ENCODE measurements at regions not wholly inside any gene's neighbourhood (a gene's known extent, or its start where the extent isn't known, plus 50 kb on each side); places are given as distances from the start of the nearest gene placed in this dataset.

DNA sequence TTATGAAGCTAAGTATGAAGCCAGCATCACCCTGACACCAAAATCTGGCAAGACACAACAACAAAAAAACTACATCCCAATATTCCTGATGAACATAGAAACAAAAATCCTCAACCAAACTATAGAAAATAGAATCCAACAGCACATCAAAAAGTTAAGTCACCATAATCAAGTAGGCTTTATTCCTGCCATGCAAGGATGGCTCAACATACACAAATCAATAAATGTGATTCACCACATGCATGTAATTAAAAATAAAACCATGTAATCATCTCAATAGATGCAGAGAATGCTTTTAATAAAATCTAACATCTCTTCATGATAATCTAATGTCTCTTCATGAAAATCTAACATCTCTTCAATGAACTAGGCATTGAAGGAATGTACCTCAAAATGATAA lies 249.4 kb upstream of the GK2 start:
- H3K9me3 ChIP-seq = no peaks in the 10 kb centered on the region
- H3K4me1 ChIP-seq = no peaks in the 10 kb centered on the region
- no peaks in the 10 kb centered on the region for H3K36me3 ChIP-seq
- no peak for DNase-seq
- TF ChIP-seq, protein P1, sequence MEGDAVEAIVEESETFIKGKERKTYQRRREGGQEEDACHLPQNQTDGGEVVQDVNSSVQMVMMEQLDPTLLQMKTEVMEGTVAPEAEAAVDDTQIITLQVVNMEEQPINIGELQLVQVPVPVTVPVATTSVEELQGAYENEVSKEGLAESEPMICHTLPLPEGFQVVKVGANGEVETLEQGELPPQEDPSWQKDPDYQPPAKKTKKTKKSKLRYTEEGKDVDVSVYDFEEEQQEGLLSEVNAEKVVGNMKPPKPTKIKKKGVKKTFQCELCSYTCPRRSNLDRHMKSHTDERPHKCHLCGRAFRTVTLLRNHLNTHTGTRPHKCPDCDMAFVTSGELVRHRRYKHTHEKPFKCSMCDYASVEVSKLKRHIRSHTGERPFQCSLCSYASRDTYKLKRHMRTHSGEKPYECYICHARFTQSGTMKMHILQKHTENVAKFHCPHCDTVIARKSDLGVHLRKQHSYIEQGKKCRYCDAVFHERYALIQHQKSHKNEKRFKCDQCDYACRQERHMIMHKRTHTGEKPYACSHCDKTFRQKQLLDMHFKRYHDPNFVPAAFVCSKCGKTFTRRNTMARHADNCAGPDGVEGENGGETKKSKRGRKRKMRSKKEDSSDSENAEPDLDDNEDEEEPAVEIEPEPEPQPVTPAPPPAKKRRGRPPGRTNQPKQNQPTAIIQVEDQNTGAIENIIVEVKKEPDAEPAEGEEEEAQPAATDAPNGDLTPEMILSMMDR (IDR thresholded peaks at IDR 0.05; ENCODE audit: low read depth, low read length) = no peak
- H3K27me3 ChIP-seq = no peaks in the 10 kb centered on the region
- no peak overlapping the region for H3K4me3 ChIP-seq (ENCODE audit: low read depth, low read length)

DNA sequence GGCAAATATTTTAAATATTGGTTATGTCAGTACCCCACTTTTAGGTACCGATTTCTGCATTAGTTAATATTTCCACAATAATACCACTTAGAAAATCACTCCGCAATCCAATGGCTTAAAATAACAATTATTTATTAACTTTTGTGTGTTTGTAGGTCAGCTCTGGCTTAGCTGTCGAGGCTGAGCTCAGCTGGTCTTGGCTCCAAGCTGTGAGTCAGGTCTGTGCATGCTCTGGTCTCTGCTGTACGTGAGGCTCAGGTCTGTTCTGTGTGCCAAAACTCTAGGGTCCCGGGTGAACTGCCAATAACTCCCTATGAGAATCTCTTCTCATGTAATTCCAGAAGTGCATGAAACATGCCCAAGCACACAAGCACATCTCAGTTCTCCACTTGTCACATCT lies 245.8 kb upstream of the GK2 start:
- DNase-seq = no peak
- H3K36me3 ChIP-seq = no peaks in the 10 kb centered on the region
- no peaks in the 10 kb centered on the region for H3K27me3 ChIP-seq
- H3K9me3 ChIP-seq = no peaks in the 10 kb centered on the region
- no peaks in the 10 kb centered on the region for H3K4me1 ChIP-seq
- H3K4me3 ChIP-seq (ENCODE audit: low read depth, low read length) = no peak overlapping the region
- TF ChIP-seq, protein P1 (IDR thresholded peaks at IDR 0.05; ENCODE audit: low read depth, low read length) = no peak

DNA sequence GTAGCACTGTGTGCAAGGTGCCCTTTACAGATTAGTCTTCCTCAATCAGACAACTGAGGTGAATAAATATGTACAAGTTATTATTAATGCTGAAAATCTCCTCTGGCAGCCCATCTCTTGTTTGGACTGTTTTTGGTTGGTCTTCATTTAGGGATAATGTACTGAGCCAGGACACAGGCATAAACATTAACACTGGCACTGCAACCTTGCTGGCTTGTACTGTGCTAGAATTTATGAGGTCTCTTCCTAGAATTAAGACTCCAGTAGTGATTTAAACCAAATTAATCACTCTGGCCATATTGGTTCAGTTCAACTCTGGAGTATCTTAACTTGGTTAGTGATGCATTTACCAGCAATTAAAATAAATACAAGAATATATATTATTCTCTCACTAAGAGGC lies 244.7 kb upstream of the GK2 start:
- Histone ChIP-seq H3K4me1 (no peaks in the 10 kb centered on the region), H3K36me3 (no peaks in the 10 kb centered on the region), H3K27me3 (no peaks in the 10 kb centered on the region), H3K4me3 (ENCODE audit: low read depth, low read length) (no peak overlapping the region), H3K9me3 (no peaks in the 10 kb centered on the region)
- TF ChIP-seq, protein P1 (IDR thresholded peaks at IDR 0.05; ENCODE audit: low read depth, low read length) = no peak
- DNase-seq = no peak

DNA sequence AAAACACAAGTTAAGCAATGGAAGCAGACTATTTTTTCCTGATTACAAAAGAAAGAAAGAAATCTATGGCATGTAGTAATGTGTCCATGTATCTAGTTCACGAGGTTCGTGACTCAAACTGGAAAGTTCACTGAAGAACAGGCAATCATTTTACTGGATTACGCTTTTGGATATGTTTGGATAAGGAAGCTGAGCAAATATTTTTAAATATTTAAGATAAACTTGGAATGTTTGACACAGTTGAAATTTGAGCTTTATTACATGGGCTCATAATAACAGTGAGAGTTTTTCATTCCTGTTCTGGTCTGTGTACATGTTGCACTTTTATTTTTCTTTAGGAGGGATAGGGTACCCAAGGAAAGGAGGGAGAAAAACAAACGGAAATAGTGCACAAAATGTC lies 244.2 kb upstream of the GK2 start:
- TF ChIP-seq, protein P1 (IDR thresholded peaks at IDR 0.05; ENCODE audit: low read depth, low read length) = no peak
- Histone ChIP-seq H3K36me3 (no peaks in the 10 kb centered on the region), H3K4me3 (ENCODE audit: low read depth, low read length) (no peak overlapping the region), H3K4me1 (no peaks in the 10 kb centered on the region), H3K9me3 (no peaks in the 10 kb centered on the region), H3K27me3 (no peaks in the 10 kb centered on the region)
- no peak for DNase-seq

DNA sequence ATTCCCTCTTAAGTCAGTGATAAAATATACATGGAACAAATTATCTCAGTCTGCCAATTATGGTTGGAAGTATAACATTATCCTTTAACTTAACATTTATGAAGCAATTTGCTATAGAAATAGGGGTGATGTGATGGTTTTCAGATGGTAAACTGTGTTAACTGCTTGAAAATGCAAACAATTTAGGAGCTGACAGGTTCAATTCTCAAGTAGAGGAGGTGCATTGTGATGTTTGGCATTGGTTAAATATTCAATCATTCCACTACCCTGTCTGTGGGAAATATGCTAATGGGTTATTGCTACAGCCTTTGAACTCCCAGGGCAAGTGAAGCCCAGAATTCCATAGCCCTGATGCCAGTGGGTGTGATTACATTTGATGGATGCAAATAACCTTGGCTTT lies 243.4 kb upstream of the GK2 start:
- Histone ChIP-seq H3K36me3 (no peaks in the 10 kb centered on the region), H3K9me3 (no peaks in the 10 kb centered on the region), H3K4me3 (ENCODE audit: low read depth, low read length) (no peak overlapping the region), H3K4me1 (no peaks in the 10 kb centered on the region), H3K27me3 (no peaks in the 10 kb centered on the region)
- TF ChIP-seq, protein P1 (IDR thresholded peaks at IDR 0.05; ENCODE audit: low read depth, low read length) = no peak
- DNase-seq = no peak

DNA sequence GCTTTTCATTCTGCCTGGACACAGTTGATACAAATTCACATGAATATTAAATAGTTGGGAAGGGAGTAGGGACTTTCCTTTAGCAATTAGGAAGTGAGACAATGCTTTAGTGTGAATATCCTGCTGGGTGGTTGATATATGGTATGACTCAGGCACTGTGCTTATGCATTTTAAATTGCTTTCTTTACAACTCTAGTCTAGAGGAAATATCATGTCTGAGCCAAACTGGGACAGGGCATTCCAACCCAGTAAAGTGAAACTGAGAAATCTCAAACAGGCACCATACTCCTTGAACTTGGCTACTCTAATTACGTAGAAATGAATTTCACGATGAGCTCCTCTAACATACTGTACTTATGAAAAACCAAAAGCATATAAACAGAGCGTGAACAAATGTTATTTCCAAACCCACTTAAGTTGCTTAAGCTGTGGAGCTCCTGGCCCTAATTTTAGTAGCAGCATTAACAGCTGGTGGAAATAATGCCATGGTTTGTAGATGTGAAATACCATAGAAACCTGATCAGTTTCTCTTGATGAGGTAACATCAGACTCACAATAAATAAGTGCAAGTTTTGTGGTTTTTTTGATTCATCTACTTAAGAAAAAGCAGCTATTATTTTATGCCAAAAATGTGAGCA lies 242.9 kb upstream of the GK2 start:
- Histone ChIP-seq H3K9me3 (no peaks in the 10 kb centered on the region), H3K4me1 (no peaks in the 10 kb centered on the region), H3K4me3 (ENCODE audit: low read depth, low read length) (no peak overlapping the region), H3K36me3 (no peaks in the 10 kb centered on the region), H3K27me3 (no peaks in the 10 kb centered on the region)
- DNase-seq = no peak
- TF ChIP-seq, protein P1 (IDR thresholded peaks at IDR 0.05; ENCODE audit: low read depth, low read length) = no peak
